ENCODE measurements at regions not wholly inside any gene's neighbourhood (a gene's known extent, or its start where the extent isn't known, plus 50 kb on each side); places are given as distances from the start of the nearest gene placed in this dataset.

- TF ChIP-seq ZBTB33 (IDR thresholded peaks at IDR 0.05) (no peak), CTCF (IDR thresholded peaks at IDR 0.05; ENCODE audit: low read depth, low read length, missing input control) (no peak), REST (IDR thresholded peaks at IDR 0.05) (no peak), MAX (IDR thresholded peaks at IDR 0.05) (no peak)
Measured at GRCh38 chr4:54400188-54400587, 171.1 kb downstream of the PDGFRA start.
